Activated CD8-positive, alpha-beta memory T cell treated with anti-CD3 and anti-CD28 coated beads, Interleukin-2, amount 10 ng/mL, durations not matched to agents 7 days and 5 days (primary cell): ENCODE measurements at regions not wholly inside any gene's neighbourhood (a gene's known extent, or its start where the extent isn't known, plus 50 kb on each side); places are given as distances from the start of the nearest gene placed in this dataset.

Experiments used
- ATAC-seq: fragments of 150-1000 bp; cut with Tn5 transposase; one replicate; pipeline ENCODE4 v1.10.0; 2021; ENCODE audit warnings: moderate library complexity
- CTCF ChIA-PET: fragments of 350-600 bp; sonication (Branson Sonifier 250); formaldehyde crosslinking; loops from one replicate; lab custom pipeline; 2021; ENCODE audit warnings: antibody characterized with exemption; lab: Charles Lee
- DNase-seq: peaks from one replicate; pipeline ENCODE4 v3.0.0-alpha.2; 2020
- H3K27ac Mint-ChIP-seq: one replicate; pipeline ENCODE4 v1.8.0; 2021; ENCODE audit warnings: mild to moderate bottlenecking, mixed read lengths
- H3K27me3 Mint-ChIP-seq: one replicate; pipeline ENCODE4 v1.8.0; 2021; ENCODE audit warnings: mixed read lengths
- H3K36me3 Mint-ChIP-seq: one replicate; pipeline ENCODE4 v1.8.0; 2021; ENCODE audit warnings: mild to moderate bottlenecking, mixed read lengths
- H3K4me1 Mint-ChIP-seq: one replicate; pipeline ENCODE4 v1.8.0; 2021; ENCODE audit warnings: mixed read lengths
- H3K4me3 Mint-ChIP-seq: one replicate; pipeline ENCODE4 v1.8.0; 2021; ENCODE audit warnings: mild to moderate bottlenecking, moderate library complexity, mixed read lengths
- H3K9me3 Mint-ChIP-seq: one replicate; pipeline ENCODE4 v1.8.0; 2022; ENCODE audit warnings: low read depth, mixed read lengths

- CTCF ChIA-PET: interaction anchor here (1.5 kb wide), 1 partner anchor 19 kb away, joined by 3 read pairs; no protein-coding TSS in a partner anchor
- H3K9me3 Mint-ChIP-seq: peaks cover 2% of the 10 kb centered on the region
- H3K27me3 Mint-ChIP-seq: no peaks in the 10 kb centered on the region
- DNase-seq (no peak), ATAC-seq (no peak)
- no peaks in the 10 kb centered on the region for H3K4me1 Mint-ChIP-seq
- peaks cover 1% of the 10 kb centered on the region for H3K36me3 Mint-ChIP-seq
- no peak overlapping the region for H3K27ac Mint-ChIP-seq
- no peak overlapping the region for H3K4me3 Mint-ChIP-seq
These were observed 68.4 kb upstream of the CD96 start for GRCh38 chr3:111473550-111473949.

GRCh38 chr3:111476701-111477100 lies 65.3 kb upstream of the CD96 start:
- Mint-ChIP-seq H3K36me3 (peaks cover 1% of the 10 kb centered on the region), H3K27me3 (no peaks in the 10 kb centered on the region), H3K4me3 (no peak overlapping the region), H3K9me3 (no peaks in the 10 kb centered on the region), H3K4me1 (no peaks in the 10 kb centered on the region), H3K27ac (no peak overlapping the region)
- no peak for DNase-seq
- CTCF ChIA-PET: interaction anchor here (1.3 kb wide), 1 partner anchor 23 kb away, joined by 3 read pairs; no protein-coding TSS in a partner anchor
- no peak for ATAC-seq

GRCh38 chr3:111480091-111480490 lies 61.9 kb upstream of the CD96 start:
- H3K27ac Mint-ChIP-seq: no peak overlapping the region
- no peak for DNase-seq
- no peak overlapping the region for H3K4me3 Mint-ChIP-seq
- no peak for ATAC-seq
- peaks cover 2% of the 10 kb centered on the region for H3K9me3 Mint-ChIP-seq
- H3K36me3 Mint-ChIP-seq: no peaks in the 10 kb centered on the region
- CTCF ChIA-PET: no interaction called here
- H3K4me1 Mint-ChIP-seq: no peaks in the 10 kb centered on the region
- H3K27me3 Mint-ChIP-seq: no peaks in the 10 kb centered on the region

- Mint-ChIP-seq H3K27me3 (no peaks in the 10 kb centered on the region), H3K4me3 (no peak overlapping the region), H3K27ac (no peak overlapping the region), H3K36me3 (peaks cover 1% of the 10 kb centered on the region), H3K9me3 (peaks cover 4% of the 10 kb centered on the region), H3K4me1 (no peaks in the 10 kb centered on the region)
- DNase-seq: no peak
- ATAC-seq: no peak
- CTCF ChIA-PET: no interaction called here
These were observed 60.4 kb upstream of the CD96 start for GRCh38 chr3:111481551-111481950.

GRCh38 chr3:111482574-111482973 lies 59.4 kb upstream of the CD96 start:
- Mint-ChIP-seq H3K36me3 (peaks cover 4% of the 10 kb centered on the region), H3K9me3 (peaks cover 4% of the 10 kb centered on the region), H3K27ac (no peak overlapping the region), H3K4me3 (no peak overlapping the region), H3K27me3 (no peaks in the 10 kb centered on the region), H3K4me1 (no peaks in the 10 kb centered on the region)
- CTCF ChIA-PET: no interaction called here
- DNase-seq (no peak), ATAC-seq (no peak)

- CTCF ChIA-PET: no interaction called here
- peaks cover 4% of the 10 kb centered on the region for H3K9me3 Mint-ChIP-seq
- H3K27me3 Mint-ChIP-seq: no peaks in the 10 kb centered on the region
- no peak for ATAC-seq
- peaks cover 4% of the 10 kb centered on the region for H3K36me3 Mint-ChIP-seq
- no peaks in the 10 kb centered on the region for H3K4me1 Mint-ChIP-seq
- H3K4me3 Mint-ChIP-seq: no peak overlapping the region
- DNase-seq: no peak
- H3K27ac Mint-ChIP-seq: no peak overlapping the region
These were observed 56.9 kb upstream of the CD96 start for GRCh38 chr3:111485086-111485485.
